Astrocyte of the spinal cord (primary cell): ENCODE measurements at regions not wholly inside any gene's neighbourhood (a gene's known extent, or its start where the extent isn't known, plus 50 kb on each side); places are given as distances from the start of the nearest gene placed in this dataset.
A peak's percentile ranks its signal among the peaks of the same experiment; 100 is the strongest.

Experiments used
- DNase-seq: peaks from one replicate; pipeline ENCODE4 v3.0.0; 2011; ENCODE audit warnings: low read depth, low spot score
- H3K4me3 ChIP-seq: 2 replicates; pipeline ENCODE4 v1.5.1; 2011; ENCODE audit warnings: low read depth, mild to moderate bottlenecking, low read length, moderate library complexity
- CTCF ChIP-seq: IDR thresholded peaks from 2 replicates; pipeline ENCODE4 v1.5.1; 2012; ENCODE audit warnings: low read depth, mild to moderate bottlenecking, low read length, inconsistent platforms
- in situ Hi-C: cut with HindIII; loops from 2 replicates; pipeline ENCODE4 v1.10.0; 2017; ENCODE audit warnings: low sequenced_read_pairs

- peak; percentile 98 for DNase-seq
- no peak for TF ChIP-seq CTCF
- in situ Hi-C loops: no loop called here
These were observed 116.1 kb downstream of the C16orf95 start for GRCh38 chr16:87201052-87201451.

GRCh38 chr16:87201790-87202189, 115.4 kb downstream of the C16orf95 start:
- in situ Hi-C loops: no loop called here
- TF ChIP-seq CTCF: no peak
- no peak for DNase-seq
- no peak overlapping the region for H3K4me3 ChIP-seq

More at GRCh38 chr16:87201052-87201451, 116.1 kb downstream of the C16orf95 start:
- no peak overlapping the region for H3K4me3 ChIP-seq

GRCh38 chr16:87202346-87202745, 114.8 kb downstream of the C16orf95 start:
- in situ Hi-C loops: no loop called here
- H3K4me3 ChIP-seq: no peak overlapping the region
- no peak for TF ChIP-seq CTCF
- DNase-seq: peak; percentile 62

- DNase-seq: peak; percentile 88
- TF ChIP-seq CTCF: peak; percentile 99
- in situ Hi-C loops: no loop called here
- no peak overlapping the region for H3K4me3 ChIP-seq
These were observed 114.0 kb downstream of the C16orf95 start for GRCh38 chr16:87203060-87203656.

- H3K4me3 ChIP-seq: no peak overlapping the region
- TF ChIP-seq CTCF: no peak
- peak; percentile 53 for DNase-seq
- in situ Hi-C loops: no loop called here
These were observed 110.3 kb downstream of the C16orf95 start for GRCh38 chr16:87206646-87207451.

GRCh38 chr16:87207509-87207908, 109.7 kb downstream of the C16orf95 start:
- in situ Hi-C loops: no loop called here
- H3K4me3 ChIP-seq: no peak overlapping the region
- DNase-seq: peak; percentile 70
- TF ChIP-seq CTCF: no peak
